ENCODE measurements at regions not wholly inside any gene's neighbourhood (a gene's known extent, or its start where the extent isn't known, plus 50 kb on each side); places are given as distances from the start of the nearest gene placed in this dataset.

DNA sequence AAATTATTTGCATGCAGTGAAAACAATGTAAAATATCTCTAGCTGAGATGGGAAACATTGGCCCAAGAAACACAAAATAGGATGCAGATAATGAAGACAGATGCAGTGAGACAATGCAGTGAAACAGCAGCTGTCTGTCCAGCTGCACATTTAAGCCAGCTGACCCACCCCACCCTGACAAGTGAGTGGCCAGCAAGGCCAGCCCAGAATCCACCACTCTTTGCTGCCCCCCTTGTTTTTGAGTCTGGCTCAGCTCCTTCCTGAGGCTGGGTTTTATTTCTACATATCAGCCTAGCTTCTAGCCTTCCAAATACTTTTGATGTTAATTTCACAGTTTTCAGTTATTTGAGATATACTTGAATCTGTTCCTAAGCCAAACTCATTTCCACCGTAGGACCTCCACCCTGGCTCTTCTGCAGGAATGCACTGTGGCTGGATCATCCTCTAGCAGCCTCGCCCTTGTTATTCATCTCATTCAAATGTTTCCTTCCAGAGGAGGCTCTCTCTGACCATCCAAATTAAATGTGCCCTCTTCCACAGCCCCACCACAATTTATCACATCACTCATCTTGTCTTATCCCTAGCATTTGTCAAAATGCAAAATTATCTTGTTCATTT lies 154.1 kb upstream of the POU2AF2 start:
- DNase-seq: no peak

DNA sequence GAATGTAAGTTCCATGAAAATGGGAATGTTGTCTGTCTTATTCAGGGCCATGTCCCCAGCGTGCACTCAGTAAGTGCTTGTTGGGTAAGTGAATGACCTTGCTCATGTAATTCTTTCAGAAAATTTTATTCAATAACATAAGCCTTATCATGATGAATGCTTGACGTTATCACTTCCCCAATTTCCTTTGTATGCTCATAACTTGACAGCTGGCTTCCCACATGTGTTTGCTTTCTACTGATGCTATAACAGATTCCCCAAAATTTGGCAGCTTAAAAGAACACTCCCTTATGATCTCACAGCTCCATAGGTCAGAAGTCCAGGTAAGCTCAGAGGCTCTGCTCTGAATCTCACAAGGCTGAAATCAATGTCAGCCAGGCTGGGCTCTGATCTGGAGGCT lies 155.8 kb upstream of the POU2AF2 start:
- no peak for DNase-seq

DNA sequence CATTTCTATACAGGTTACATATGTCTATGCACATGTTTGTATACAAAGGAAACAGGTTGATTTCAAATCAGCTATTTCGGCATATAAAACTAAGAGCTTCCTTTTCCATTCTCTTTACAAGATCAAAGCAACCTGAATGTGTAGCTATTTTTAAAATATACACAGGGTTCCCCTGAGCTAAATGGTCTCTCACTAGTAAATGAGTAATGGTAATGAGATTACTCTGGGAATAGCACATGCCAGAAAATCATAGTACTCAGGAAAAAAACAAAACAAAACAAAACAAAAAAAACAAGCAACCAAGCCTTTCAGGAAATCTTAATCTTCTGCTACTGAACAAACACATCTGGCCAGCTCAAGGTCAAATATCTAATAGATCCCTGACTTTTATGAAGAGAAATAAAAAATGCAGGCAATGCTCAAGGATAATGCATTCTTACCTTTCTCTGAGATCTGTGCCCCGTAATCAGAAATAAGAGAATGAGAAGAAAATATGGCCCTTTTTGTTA lies 156.6 kb upstream of the POU2AF2 start:
- no peak for DNase-seq

DNA sequence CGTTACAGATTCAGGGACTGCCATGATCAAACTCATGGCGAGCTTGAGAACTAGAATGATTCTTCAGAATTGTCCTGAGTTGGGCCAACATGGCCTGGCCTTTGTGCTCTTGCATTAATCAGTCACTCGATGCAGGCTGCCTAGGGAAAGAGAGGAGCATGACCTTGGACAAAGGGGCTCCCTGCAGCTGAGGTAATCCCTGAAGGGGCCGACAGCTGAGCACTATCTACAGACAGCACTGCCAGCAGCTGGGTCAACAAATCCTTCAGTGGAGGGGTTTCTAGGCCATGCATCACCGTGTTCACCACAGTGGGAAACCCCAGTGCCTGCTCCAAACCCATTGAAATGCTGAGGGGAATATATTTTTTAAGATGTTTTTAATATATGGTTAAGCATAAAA lies 159.5 kb upstream of the POU2AF2 start:
- DNase-seq: no peak

GRCh38 chr11:111082664-111083063 lies 162.9 kb upstream of the POU2AF2 start:
- DNase-seq: no peak

- no peak for DNase-seq
Measured at GRCh38 chr11:111081021-111081511, 164.5 kb upstream of the POU2AF2 start.

GRCh38 chr11:111077530-111078322 lies 167.8 kb upstream of the POU2AF2 start:
- DNase-seq: no peak

GRCh38 chr11:111069066-111069465 lies 176.5 kb upstream of the POU2AF2 start:
- DNase-seq: no peak

- DNase-seq: no peak
Measured at GRCh38 chr11:111067994-111068393, 177.5 kb upstream of the POU2AF2 start.

DNA sequence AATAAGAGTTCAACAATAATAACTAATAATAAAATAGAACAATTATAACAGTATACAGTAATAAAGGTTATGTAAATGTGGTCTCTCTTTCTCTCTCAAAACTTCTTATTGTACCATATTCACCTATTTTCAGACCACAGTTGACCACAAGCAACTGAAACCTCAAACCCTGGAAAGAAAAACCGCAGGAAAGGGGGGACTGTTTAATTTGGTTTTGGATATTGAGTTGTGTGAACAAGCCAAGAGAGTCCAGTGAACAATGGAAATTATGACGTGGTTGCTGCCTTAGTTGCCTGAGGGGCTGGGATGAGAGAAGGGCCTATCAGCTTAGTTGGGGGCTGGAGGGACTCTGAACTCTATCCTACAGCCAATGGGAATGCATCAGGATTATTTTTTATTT lies 178.7 kb upstream of the POU2AF2 start:
- DNase-seq: no peak

GRCh38 chr11:111063726-111064517 lies 181.6 kb upstream of the POU2AF2 start:
- no peak for DNase-seq

DNA sequence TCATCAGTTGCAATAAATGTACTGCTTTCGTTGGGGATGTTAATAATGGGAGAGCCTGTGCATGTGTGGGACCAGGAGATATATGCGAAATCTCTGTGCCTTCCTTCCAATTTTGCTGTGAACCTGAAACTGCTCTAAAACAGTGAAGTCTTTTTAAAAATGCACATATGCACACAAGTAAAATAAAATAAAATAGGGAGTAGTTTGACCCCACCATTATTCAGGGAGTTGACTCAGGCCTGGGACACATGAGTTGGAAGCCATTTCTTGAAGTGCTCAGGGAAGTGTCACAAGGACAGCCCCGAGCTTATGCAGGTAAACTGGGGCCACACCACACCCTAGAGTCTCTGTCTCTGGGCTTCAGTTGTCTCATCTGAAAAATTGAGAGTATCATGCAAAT lies 183.1 kb upstream of the POU2AF2 start:
- DNase-seq: no peak

GRCh38 chr11:111059726-111060125 lies 185.8 kb upstream of the POU2AF2 start:
- no peak for DNase-seq

- no peak for DNase-seq
Measured at GRCh38 chr11:111049131-111049530, 196.4 kb upstream of the POU2AF2 start.

- DNase-seq: no peak
Measured at GRCh38 chr11:111047374-111047773, 198.2 kb upstream of the POU2AF2 start.

DNA sequence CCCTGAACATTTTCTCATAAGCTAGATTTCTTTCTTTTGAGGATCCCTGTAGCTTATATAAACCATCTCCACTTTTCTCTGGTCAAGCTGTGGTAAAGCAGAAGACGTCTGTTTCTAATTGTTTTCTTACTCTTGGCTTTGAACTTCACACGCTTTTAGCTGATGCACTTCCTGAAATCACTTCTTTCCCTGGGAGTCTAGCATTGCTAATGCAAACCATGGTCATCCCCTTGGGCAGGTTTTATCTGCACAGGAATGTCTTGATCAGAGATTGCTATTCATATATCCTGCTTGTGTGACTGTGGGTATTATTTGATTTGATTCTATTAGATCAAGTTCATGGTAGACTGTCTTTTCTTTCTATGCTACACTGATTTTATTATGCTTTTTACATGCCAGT lies 199.2 kb upstream of the POU2AF2 start:
- DNase-seq: no peak

GRCh38 chr11:111045874-111046273 lies 199.7 kb upstream of the POU2AF2 start:
- DNase-seq: no peak

- DNase-seq: no peak
Measured at GRCh38 chr11:111045407-111045803, 200.1 kb upstream of the POU2AF2 start.

GRCh38 chr11:111044751-111045406 lies 200.6 kb upstream of the POU2AF2 start:
- DNase-seq: no peak

DNA sequence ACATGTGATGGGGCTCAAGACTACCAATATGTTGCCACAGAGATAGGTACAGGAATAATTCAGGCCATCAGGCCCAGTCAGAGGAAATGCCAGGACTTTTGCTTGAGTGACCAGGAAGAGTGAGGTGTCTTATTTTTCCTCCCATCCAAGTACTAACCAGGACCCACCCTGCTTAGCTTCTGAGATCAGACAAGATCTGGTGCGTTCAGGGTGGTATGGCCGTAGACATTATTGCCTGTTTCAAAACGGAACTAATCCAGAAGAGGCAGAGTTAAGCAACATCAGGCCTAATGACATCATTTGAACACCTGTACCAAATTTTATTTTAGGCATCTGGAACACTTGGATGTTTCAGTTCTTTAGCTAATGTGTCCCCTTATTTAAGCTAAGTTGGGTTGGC lies 205.5 kb upstream of the POU2AF2 start:
- DNase-seq: no peak

DNA sequence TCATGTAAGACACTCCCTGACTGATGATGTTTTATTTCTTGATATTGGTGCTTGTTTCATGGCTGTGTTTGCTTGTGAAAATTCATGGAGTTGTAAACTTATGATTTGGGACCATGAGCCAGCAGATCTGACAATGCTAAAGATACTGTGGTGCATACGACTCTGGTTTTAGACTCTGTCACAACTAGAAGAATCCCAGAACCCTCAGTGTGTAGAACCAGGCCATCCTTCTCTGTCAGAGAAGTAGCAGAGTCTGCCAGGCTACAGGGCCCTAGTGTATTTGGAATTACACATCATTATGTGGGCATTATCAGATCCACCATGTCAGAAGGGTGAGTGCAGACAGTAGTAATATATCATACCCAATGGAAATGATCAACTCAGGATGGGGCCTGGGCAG lies 209.8 kb upstream of the POU2AF2 start:
- DNase-seq: no peak

GRCh38 chr11:111026241-111026640 lies 219.3 kb upstream of the POU2AF2 start:
- no peak for DNase-seq

- DNase-seq: no peak
Measured at GRCh38 chr11:111021131-111021530, 224.4 kb upstream of the POU2AF2 start.

All from GF-D8 (cell line).